Natural killer cell (primary cell): ENCODE measurements at regions not wholly inside any gene's neighbourhood (a gene's known extent, or its start where the extent isn't known, plus 50 kb on each side); places are given as distances from the start of the nearest gene placed in this dataset.

Experiments
- ATAC-seq, 3 donors: fragments of 150-1000 bp in 2 of 3; fragments of 200-7000 bp in 1 of 3; cut with Tn5 transposase; 1 replicate in 1 of 3; 2 replicates in 2 of 3; pipeline ENCODE4 v1.10.0; 2021; ENCODE audit warnings: mild to moderate bottlenecking in 2 of 3, moderate library complexity in 2 of 3
- DNase-seq, 2 donors: peaks; one replicate each; pipeline versions ENCODE4 v3.0.0 to v3.0.0-alpha.2; 2013 to 2021; ENCODE audit warnings: mixed read lengths in 1 of 2
- H3K27ac ChIP-seq: one replicate; pipeline ENCODE4 v1.5.1; 2013; ENCODE audit warnings: mild to moderate bottlenecking, low read length
- H3K27me3 ChIP-seq: one replicate; pipeline ENCODE4 v1.6.1; 2013; ENCODE audit warnings: low read length; ENCODE audit not compliant: control insufficient read depth, insufficient read depth
- H3K36me3 ChIP-seq: one replicate; pipeline ENCODE4 v1.6.1; 2013; ENCODE audit warnings: low read length; ENCODE audit not compliant: control insufficient read depth, insufficient read depth
- H3K4me1 ChIP-seq: one replicate; pipeline ENCODE4 v1.6.1; 2013; ENCODE audit warnings: low read length; ENCODE audit not compliant: control insufficient read depth, insufficient read depth
- H3K4me3 ChIP-seq: one replicate; pipeline ENCODE4 v1.5.1; 2013; ENCODE audit warnings: low read length
- H3K9me3 ChIP-seq: one replicate; pipeline ENCODE4 v1.6.1; 2013; ENCODE audit warnings: low read length; ENCODE audit not compliant: control insufficient read depth, insufficient read depth
- H3K27ac Mint-ChIP-seq, 2 donors: one replicate each; pipeline ENCODE4 v1.8.0; 2022; ENCODE audit warnings: mild to moderate bottlenecking in 2 of 2, mixed read lengths in 2 of 2, moderate library complexity in 1 of 2
- H3K27me3 Mint-ChIP-seq, 2 donors: one replicate each; pipeline ENCODE4 v1.8.0; 2022; ENCODE audit warnings: low read depth in 2 of 2, mixed read lengths in 2 of 2
- H3K36me3 Mint-ChIP-seq: one replicate; pipeline ENCODE4 v1.8.0; 2022; ENCODE audit warnings: mixed read lengths
- H3K4me1 Mint-ChIP-seq, 2 donors: one replicate each; pipeline ENCODE4 v1.8.0; 2022; ENCODE audit warnings: mixed read lengths in 2 of 2
- H3K4me3 Mint-ChIP-seq: one replicate; pipeline ENCODE4 v1.8.0; 2022; ENCODE audit warnings: mild to moderate bottlenecking, moderate library complexity, mixed read lengths
- H3K9me3 Mint-ChIP-seq, 2 donors: one replicate each; pipeline ENCODE4 v1.8.0; 2022; ENCODE audit warnings: mixed read lengths in 2 of 2
- CTCF ChIP-seq: fragments of 200-600 bp; IDR thresholded peaks from one replicate; pipeline ENCODE4 v1.8.0; 2022; ENCODE audit warnings: antibody characterized with exemption
- WGBS: methylation state at CpG from one replicate; pipeline ENCODE4 v1.1.7; 2013; ENCODE audit warnings: missing lambda C conversion rate; ENCODE audit not compliant: insufficient coverage; 5-methylcytosine and 5-hydroxymethylcytosine counted together
- intact Hi-C: fragments of 100-400 bp; cut with micrococcal nuclease; formaldehyde crosslinking; loops from one replicate; pipeline ENCODE4 v1.14.2; 2022

DNA sequence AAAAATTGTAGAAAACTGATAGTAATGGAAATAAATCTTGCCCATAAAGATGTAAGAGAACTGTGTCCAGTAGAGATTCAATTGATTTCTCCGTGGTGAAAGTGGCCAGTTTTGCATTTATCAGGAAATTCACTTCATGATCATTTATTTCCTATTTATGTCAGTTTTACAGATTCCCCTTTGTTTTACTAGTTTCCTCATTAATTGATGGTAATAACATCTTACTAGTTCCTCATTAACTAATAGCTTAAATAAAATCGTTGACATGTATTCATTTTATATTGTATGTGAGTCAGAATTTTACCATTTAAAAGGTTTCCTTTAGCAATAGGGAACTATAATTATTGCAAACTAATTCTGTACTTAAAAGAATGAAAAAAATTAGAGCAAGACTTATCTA is 99.8 kb upstream of the ADGRF1 start:
- H3K27ac Mint-ChIP-seq, result no peak overlapping the region
- no peak for TF ChIP-seq CTCF
- H3K36me3 Mint-ChIP-seq, result no peaks in the 10 kb centered on the region
- Histone ChIP-seq H3K27ac (no peak overlapping the region), H3K9me3 (no peaks in the 10 kb centered on the region), H3K4me3 (no peak overlapping the region), H3K4me1 (no peaks in the 10 kb centered on the region), H3K36me3 (no peaks in the 10 kb centered on the region), H3K27me3 (no peaks in the 10 kb centered on the region)
- H3K27me3 Mint-ChIP-seq, result peaks cover 0 to 2% of the 10 kb centered on the region in 2 donors
- H3K9me3 Mint-ChIP-seq, result peaks cover 0 to 3% of the 10 kb centered on the region in 2 donors
- 100% methylated on average over 1 of the region's 2 CpGs for WGBS
- ATAC-seq (no peak), DNase-seq (no peak)
- intact Hi-C loops, result no loop called here
- H3K4me3 Mint-ChIP-seq, result no peak overlapping the region
- H3K4me1 Mint-ChIP-seq, result no peaks in the 10 kb centered on the region

DNA sequence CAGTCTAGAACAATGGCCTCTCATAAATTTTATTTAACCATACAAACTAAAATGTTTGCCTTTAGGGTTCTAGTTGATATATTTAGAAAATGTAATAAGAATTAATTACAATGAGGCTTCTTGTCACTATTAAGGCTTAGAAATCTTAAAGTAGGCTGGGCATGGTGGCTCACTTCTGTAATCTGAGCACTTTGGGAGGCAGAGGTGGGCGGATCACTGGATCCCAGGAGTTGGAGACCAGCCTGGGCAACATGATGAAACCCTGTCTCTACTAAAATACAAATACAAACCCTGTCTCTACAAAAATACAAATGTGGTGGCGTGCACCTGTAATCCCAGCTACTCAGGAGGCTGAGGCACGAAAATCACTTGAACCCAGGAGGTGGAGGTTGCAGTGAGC is 99.0 kb upstream of the ADGRF1 start:
- no peak for TF ChIP-seq CTCF
- WGBS, result 97% methylated on average over 3 of the region's 3 CpGs
- DNase-seq, result no peak
- H3K4me1 ChIP-seq, result no peaks in the 10 kb centered on the region
- H3K27ac ChIP-seq, result no peak overlapping the region
- H3K4me1 Mint-ChIP-seq, result no peaks in the 10 kb centered on the region
- ATAC-seq, result no peak
- H3K9me3 Mint-ChIP-seq, result peaks cover 0 to 3% of the 10 kb centered on the region in 2 donors
- no peaks in the 10 kb centered on the region for H3K9me3 ChIP-seq
- intact Hi-C loops, result no loop called here
- H3K27ac Mint-ChIP-seq, result no peak overlapping the region
- H3K27me3 Mint-ChIP-seq, result no peaks in the 10 kb centered on the region
- no peak overlapping the region for H3K4me3 ChIP-seq
- H3K27me3 ChIP-seq, result no peaks in the 10 kb centered on the region
- no peaks in the 10 kb centered on the region for H3K36me3 ChIP-seq
- H3K36me3 Mint-ChIP-seq, result no peaks in the 10 kb centered on the region
- no peak overlapping the region for H3K4me3 Mint-ChIP-seq

DNA sequence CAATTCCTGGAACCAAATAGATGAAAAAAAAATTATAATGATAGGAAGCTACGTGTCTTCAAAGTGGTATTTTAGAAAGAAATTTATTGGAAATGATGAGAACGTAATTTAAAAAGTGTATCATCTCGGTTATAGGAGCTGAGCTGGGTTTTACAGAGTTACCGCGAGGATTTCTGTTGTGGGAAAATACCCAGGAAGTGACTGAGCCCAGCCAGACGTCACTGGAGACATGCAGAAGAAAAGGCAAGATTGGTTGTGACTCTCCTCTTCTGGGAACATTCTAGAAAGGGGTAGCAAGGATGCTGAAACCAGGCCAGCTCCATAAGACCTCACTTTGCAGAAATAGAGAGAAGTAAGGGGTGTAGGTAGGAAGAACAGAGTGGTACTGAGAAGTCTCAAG is 95.9 kb upstream of the ADGRF1 start:
- ATAC-seq (no peak), DNase-seq (peak in 1 of 2 donors; percentile 15)
- Mint-ChIP-seq H3K4me1 (no peaks in the 10 kb centered on the region), H3K36me3 (no peaks in the 10 kb centered on the region), H3K9me3 (peaks cover 0 to 2% of the 10 kb centered on the region in 2 donors), H3K27me3 (no peaks in the 10 kb centered on the region), H3K27ac (no peak overlapping the region), H3K4me3 (no peak overlapping the region)
- intact Hi-C loops, result no loop called here
- H3K36me3 ChIP-seq, result no peaks in the 10 kb centered on the region
- no peak overlapping the region for H3K27ac ChIP-seq
- no peaks in the 10 kb centered on the region for H3K4me1 ChIP-seq
- H3K27me3 ChIP-seq, result no peaks in the 10 kb centered on the region
- no peak for TF ChIP-seq CTCF
- 70% methylated on average over 6 of the region's 6 CpGs for WGBS
- no peaks in the 10 kb centered on the region for H3K9me3 ChIP-seq
- H3K4me3 ChIP-seq, result no peak overlapping the region

DNA sequence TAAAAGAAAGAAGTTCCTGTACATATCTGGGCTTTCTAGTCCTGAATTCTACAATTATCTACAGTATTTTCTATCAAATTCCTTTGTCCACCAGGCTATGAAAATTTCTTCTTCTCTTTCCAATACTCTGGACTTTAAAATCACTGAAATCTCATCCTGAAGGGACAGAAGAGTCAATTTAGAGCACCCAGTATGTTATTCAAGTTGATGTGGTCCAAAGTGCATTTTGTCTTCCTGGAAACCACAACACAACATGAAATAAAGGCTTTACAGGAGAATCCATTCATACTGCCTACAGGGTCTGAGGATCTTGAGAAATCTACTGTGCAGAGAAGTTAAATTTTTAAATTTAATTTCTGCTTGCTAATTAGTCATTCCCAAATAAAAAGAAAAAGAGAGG is 94.9 kb upstream of the ADGRF1 start:
- no peak overlapping the region for H3K4me3 ChIP-seq
- Mint-ChIP-seq H3K27ac (no peak overlapping the region), H3K36me3 (no peaks in the 10 kb centered on the region), H3K9me3 (no peaks in the 10 kb centered on the region), H3K27me3 (no peaks in the 10 kb centered on the region), H3K4me3 (no peak overlapping the region), H3K4me1 (no peaks in the 10 kb centered on the region)
- TF ChIP-seq CTCF, result no peak
- no peak overlapping the region for H3K27ac ChIP-seq
- H3K27me3 ChIP-seq, result no peaks in the 10 kb centered on the region
- H3K4me1 ChIP-seq, result no peaks in the 10 kb centered on the region
- no peak for ATAC-seq
- intact Hi-C loops, result no loop called here
- DNase-seq, result no peak
- H3K9me3 ChIP-seq, result no peaks in the 10 kb centered on the region
- no peaks in the 10 kb centered on the region for H3K36me3 ChIP-seq
